ENCODE measurements at regions not wholly inside any gene's neighbourhood (a gene's known extent, or its start where the extent isn't known, plus 50 kb on each side); places are given as distances from the start of the nearest gene placed in this dataset.

DNA sequence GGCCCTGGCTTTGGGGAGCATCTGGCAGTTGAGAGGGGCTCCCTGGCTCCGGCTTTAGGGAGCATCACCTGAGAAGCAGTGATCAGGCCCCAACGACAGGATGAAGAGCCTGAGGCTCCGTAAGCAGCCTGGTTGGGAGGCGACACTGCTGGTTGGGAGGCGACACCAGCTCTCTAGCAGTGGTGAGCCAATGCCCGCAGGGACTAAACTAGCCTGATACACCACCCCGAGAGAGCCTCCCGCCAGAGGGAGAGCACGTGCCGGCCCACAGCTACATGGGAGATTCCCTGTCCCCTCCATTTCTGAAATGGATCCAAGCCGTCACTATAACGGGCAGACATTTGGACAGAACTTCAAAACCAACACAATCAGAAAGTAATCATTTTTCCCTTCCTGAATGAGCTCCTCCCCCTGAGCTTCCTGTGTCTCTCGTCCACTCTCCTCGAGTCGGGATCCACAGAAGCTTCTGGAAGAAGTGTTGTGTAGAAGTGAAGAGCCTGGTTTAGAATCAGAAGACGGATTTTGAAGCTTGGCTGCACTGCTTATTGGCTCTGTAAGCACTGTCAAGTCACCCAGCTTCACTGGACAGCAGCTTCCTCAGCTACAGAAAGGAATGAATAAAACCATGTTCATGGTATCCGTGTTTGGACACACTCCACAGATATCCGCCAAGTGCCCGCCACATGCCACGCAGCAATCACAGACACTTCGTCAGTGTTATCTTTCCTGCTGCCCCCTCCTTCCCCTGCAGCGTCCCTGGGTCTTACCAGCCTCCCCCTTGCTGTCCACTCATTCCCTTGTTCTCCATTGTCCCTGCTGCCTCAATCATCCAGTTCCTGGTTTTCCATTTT, 199.6 kb downstream of the TTLL2 start:
- no peak for DNase-seq

DNA sequence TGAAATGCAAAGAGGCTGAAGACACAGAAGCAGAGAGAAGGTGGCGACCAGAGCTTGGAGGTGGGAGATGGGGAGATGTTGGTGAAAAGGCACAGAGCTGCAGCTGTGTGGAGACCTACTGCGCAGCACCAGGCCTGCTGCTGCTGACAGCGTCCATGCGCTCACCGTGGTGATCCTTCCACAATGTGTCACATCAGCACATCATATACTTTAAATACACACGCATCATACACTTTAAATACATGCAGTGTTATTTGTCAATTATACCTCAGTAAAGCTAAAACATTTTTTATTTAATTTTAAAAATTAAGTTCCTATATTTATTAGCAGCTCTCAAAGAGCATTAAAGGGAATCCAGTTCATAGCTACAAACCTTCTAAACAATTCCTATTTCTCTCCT, 200.9 kb downstream of the TTLL2 start:
- no peak for DNase-seq

DNA sequence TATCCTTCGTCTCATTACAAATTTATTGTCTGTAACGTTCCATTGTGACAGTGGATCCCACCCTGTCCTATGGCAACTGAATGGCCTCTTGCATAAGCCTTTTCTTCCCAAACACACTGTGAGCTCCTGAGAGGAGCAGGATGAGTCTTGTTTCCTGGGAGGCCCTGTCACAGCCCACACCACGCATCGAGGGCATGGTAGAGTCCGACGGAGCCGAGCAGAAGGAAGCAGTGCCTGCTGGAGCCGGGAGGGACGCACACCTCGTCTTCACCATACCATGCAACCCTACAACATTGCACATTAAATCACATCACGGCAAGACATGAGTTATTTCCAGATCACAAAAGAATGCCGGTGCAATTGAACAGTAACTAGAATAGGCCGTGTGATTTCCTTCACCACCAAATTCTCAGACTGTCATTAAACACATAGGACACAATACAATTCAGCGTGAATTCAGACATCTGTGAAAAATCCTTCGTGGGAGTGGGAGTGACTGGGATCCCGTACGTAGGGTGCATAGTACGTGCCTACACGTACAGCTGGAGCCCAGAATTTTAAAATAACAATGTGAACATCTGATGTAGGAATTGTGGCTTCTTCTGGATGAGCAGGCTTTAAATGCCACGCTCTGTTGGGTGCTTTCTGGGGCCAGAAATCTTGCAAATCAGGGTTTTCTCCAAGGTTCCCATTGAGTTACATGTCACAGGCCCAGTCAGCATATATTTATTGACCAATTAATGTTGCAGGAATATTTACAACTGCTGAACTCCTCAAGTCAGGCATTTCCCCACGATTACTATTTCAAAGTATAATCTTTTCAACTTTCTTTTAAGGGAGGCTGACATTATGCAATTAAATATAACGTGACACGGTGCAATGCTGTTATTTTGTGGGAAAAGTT, 201.8 kb downstream of the TTLL2 start:
- DNase-seq, result no peak

DNA sequence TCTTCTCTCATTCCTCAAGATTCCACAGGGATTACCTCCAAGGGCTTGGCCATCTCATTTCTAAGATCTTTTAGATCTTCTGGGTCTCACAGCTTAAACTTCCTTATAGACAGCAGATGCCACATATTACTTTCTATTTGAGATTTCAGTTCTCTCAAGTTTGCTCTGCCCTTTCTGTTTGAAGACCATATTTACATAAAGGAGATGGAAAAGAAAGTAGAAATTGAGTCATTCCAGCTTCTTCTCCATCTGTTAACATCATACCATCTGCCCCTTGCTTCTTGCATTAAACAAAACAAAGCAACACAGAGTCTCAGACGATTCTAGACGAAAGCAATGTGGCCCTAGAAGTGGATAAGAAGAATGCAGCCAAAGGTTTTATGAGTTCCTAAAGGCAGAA, 203.4 kb downstream of the TTLL2 start:
- DNase-seq, result no peak

DNA sequence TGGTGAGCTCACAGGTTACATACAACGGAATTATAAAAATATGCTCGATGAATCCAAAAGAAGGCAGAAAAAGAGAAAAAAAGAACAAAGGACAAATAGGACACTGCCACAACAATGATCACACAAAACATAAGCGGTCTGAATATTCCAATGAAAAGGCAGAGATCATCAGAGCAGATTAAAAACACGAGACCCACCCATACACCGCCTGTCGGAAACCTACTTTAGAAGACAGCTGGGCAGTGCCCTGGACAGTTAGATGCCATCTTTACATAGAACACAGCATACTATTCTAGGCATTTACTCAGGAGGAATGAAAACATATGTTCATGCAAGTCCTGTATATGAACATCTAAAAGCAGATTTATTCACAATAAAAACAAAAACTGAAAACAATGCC, 204.1 kb downstream of the TTLL2 start:
- no peak for DNase-seq

DNA sequence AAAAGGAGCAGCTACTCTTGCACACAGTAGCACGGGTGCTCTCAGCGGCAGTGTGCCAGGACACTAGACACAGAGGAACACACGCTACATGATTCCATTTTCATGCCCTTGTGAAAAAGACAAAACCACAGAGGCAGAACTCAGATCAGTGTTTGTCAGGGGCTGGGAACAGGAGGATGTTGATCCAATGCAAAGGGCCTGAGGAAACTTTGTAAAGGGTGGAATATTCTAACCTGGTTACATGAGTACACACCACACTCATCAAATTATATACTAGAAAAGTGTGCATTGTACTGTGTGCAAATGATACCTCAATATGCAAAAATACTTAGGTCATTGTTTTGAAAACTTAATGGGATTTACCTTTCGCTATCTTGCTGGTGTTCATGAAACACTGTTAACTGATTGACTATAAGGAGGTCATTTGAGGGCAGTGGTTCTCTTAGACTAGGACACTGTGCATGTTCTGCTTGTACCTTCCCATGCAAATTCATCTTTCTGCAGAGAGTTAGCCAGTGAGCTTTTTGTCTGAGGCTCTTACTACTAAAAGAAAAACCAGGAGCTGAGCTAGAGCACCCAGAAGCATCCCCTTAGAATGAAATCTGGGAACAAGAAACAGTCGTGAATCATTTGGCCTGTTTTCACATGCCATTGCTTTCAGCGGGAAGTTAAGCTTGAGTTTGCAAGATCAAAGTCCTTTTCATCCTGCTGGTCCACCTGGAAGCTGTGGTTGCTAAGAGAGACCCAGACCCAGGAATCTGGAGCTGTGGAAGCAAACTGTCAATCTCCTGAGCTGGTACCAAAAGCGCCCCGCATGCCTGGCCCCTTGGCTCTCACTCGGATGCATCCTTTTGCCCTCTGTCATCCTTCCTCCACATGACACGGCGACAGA, 204.8 kb downstream of the TTLL2 start:
- no peak for DNase-seq

DNA sequence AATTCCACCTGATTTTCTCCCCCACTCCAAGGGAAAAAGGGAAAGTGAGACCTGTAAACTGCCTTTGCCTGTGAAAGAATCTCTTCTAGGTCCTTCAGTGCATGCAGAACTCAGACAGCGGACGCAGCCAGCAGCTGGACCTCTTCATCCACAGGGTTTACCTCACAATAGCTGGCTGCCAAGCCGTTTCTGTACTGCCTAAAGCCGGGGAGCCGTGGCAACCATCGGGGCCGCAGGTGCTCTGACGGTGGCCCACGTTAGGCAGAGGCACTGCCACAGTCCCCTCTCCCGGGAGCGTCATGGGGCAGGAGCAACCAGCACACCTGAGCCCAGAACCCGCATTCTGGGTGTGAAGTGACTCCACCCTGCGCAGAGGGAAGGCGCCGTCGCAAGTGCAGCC, 206.1 kb downstream of the TTLL2 start:
- no peak for DNase-seq

DNA sequence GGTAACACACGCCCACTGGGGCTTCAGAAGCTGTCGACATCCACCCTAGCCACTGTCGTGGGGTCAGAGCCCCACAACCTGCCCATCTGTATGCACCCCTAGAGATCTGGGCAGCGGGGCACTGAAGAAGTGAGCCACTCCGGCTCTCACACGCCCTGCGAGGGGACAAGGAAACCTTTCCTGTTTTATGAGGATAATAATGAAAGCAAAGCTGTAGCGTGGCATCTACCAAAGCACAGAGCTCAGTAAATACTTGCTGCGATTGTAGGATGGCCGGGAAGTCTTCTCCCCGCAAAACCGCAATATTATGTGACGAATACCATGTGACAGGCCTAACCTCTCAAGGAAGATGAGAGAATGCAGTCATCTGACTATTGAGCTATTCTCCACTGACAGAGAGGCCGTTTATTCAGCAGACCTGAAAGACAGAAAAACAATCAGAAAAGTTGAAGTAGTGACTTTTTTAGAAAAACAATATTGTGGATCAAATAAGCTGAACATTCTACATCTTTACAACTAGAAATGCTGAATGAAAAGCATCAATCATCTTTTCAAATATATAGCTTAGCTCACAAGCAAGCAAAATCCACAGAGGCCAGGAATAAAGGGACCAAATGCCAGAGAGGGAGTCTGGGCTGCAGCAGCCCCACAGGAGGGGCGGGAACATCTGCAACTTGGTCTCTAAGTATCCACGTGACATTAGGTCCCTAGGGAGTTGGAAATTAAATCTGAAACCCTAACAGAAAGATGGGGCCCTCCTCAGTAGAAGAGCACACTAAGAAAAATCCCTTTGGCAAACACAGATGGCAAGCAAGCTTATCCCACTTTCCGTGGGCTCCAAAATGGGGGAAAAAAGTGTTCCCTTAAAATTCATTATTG, 207.8 kb downstream of the TTLL2 start:
- no peak for DNase-seq

DNA sequence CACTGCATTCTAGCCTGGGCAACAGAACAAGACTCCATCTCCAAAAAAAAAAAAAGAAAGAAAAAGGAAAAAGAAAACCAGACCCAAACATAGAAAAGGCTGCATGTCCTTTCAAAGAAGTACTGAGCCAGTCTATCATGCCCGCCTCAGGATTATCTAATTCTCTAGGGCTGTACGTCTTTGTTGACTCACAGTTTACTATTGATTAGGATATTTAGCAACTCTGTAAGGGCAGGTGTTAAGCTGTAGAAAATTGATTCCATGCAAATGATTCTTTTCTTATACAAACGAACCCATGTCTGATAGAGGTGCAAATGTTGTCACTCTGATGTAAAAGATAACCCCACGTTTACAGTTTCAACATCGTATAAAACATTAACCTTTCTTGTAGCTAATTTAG, 209.0 kb downstream of the TTLL2 start:
- no peak for DNase-seq

DNA sequence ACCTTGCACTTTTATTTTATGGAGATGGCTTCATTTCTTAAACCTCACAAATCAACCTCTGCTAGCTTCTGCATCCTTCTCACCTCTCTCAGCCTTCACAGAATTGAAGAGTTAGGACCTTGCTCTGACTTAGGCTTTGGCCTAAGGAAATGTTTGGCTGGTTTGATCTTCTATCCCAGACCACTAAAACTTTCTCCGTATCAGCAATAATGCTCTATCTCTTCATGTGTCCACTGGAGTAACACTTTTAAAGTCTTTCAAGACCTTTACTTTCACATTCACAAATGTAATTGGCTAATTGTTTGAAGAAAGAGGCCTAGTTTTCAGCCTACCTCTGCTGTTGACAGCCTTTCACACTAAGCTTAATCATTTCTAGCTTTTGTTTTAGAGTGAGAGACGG, 212.9 kb downstream of the TTLL2 start:
- no peak for DNase-seq

DNA sequence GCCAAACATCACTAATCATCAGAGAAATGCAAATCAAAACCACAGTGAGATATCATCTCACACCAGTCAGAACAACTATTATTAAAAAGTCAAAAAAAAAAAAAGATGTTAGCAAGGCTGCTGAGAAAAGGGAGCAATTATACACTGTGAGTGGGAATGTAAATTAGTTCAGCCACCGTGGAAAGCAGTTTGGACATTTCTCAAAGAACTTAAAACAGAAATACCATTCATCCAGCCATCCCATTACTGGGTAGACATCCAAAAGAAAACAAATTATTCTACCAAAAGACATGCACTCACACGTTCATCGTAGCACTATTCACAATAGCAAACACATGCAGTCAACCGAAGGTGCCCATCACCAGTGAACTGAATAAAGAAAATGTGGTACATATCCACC, 213.9 kb downstream of the TTLL2 start:
- no peak for DNase-seq

DNA sequence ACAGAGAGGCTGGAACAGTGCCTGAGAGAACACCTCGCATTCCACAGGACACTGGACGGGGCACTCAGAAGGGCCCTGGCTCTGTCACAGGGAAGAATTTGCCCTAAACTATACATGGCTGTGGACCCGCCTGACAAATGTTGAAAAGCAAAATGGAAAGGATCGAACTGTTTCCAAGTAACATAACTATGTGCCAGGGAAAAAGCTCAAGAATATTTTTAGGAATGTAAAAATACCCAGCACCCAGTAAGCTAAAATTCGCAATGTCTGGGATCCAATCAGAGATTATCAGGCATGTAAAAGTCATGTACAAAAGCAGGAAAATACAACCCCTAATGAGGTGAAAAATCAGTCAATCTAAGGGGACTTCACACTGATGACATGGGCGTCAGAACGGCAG, 215.9 kb downstream of the TTLL2 start:
- no peak for DNase-seq

DNA sequence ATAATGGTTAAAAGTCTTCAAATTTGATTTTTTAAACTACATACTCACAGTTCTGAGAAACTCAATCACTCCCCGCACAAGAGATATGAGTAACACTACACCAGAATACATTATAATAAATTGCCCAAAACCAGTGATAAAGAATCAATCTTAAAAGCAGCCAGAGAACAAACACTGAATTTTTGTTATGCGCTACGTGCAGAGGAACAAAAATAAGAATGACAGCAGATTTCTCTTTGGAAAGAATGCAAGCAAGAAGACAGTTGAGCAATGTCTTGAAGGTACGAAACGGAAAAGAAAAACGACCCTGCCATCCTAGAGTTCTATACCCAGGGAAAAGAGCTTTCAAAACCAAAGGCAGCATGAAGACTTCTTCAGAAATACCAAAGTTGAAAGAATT, 216.7 kb downstream of the TTLL2 start:
- DNase-seq, result no peak

DNA sequence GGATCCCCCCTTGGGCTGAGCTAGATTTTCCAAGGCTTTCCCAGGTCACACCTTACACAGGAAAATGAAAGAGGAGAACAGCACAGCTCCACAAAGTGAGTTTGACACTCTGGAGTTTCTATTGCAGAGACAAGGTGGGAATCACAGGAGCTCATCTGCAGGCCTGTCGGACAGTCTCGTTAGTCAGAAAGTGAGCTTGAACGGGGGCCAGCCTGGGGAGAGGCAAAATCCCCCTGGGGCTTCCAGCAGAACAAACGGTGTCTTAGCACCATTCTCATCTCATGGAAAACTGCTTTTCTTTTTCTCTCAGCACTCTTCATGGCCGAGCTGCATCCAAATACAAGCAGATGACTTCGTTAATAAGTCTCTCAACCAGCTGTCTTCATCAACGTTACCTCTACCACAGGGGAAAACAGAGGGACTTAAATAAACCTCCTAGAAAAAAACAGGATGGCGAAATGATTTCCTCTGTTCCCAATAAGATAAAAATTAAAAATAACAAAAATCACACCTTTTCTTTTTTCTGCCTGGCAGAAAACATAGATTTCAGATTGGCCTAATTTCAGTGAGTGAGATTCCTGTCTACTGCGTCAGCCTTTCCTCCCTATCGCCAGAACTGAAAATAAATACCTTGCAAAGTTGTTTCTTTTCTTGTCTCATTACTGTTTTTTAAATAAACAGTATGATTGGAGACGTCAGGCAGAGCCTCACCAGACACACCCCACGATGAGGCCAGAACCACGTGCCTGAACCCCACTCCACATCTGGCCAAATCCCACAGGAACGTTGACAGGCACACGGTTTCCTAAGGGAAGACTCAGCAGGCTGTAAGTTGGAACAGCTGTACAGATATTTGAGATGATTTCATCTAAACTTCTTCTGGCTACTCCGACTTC, 219.0 kb downstream of the TTLL2 start:
- DNase-seq, result no peak

DNA sequence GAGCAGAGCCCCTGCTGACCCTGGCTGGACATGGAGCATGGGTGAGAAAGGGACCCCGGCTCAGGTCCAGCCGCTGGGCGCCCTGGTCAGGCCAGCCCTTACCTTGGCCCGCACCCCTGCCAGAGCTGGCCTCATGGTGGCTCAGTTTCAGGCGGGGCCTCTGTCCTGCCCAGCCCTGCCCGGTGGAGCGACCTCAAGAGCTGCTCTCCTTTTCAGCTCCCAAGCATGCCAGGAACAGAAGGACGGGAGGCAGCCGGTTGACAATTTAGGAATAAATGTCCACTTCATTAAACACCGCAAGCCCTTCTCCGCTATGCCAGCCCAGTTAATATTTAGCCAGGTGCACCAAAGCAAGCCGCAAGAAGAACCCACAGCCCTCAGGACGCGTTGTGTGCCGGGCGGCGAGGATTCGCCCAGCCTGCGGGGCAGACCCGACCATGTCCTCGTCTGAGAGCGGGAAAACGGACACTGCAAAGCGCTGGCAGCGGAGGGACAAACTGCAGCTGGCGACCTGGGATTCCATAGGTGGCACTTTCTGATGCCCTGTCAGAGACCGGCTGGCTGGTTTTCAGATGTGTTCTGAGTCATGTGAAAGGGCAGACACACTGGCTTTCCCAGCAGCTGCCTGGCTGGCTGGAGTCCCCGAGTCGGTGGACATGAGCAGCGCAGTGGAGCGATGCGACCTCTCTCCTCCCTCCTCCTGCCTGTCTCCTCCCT, 221.9 kb downstream of the TTLL2 start:
- DNase-seq, result no peak

DNA sequence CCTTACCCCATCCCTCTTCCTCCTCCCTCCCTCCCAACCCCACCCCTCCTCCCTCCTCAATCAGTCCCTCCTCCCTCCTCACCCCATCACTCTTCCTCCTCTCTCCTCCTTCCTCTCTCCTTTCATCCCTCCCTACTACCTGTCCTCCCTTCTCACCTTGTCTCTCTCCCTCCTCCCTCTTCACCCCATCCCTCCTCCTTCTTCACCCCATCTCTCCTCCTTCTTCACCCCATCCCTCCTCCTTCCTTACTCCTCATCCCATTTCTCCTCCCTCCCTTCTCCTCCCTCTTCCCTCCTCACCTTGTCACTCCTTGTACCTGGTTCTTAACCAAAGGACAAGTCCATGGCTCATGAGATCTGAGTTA, 222.4 kb downstream of the TTLL2 start:
- no peak for DNase-seq

DNA sequence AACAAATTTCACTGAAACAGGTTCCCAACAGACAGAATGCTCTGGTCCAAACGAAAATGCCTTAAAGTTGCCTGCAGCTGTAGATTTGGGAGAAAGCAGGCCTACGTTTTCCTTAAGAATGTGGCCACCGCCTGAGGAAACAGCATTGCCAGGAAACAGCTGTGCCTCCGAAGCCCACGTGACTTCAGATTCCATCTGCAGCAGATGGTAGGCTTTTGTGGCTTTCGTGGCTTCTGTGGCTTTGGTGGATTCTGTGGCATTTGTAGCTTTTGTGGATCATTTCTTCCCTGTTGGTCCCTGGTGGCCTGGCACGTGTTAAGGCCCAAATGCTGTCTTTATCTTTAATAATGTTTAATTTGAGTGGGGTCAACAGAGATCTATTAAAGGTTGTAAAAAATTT, 222.9 kb downstream of the TTLL2 start:
- DNase-seq, result no peak

DNA sequence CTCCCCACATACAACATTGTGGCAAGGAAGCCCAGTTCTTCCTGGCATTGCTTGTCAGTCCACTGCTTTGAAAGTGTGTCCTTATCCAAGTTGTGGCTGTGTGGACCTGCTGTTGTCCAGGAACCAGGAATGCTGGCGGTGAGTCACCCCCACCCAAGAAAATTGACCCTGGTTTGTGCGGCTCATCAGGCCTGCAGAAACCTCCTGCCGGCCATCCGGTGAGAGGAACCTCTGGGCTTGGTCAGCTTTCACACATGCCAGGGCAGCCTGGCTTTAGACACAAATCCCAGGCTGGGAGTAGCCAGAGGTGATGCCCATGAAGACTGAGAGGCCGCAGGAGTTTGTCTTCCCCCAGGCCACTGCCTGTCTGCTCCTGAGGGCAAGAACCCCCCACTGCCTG, 223.6 kb downstream of the TTLL2 start:
- DNase-seq, result no peak

DNA sequence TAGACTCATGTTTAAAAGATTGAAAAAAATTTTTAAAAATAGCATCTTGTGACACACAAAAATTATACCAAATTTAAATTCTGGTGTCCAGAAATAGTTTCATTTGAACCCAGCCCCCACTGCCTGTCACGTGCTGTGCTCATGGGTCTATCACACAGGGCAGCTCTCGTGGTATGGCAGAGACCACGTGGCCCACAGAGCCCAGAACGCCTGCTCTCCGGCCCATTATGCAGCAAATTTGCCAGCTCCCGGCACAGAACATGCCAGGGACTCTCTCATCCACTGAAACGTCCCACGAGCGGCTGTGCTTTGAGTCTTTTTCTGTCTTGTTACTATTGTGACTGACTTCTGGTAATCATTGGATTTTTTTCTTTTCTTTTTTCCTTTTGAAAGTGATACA, 224.3 kb downstream of the TTLL2 start:
- no peak for DNase-seq

DNA sequence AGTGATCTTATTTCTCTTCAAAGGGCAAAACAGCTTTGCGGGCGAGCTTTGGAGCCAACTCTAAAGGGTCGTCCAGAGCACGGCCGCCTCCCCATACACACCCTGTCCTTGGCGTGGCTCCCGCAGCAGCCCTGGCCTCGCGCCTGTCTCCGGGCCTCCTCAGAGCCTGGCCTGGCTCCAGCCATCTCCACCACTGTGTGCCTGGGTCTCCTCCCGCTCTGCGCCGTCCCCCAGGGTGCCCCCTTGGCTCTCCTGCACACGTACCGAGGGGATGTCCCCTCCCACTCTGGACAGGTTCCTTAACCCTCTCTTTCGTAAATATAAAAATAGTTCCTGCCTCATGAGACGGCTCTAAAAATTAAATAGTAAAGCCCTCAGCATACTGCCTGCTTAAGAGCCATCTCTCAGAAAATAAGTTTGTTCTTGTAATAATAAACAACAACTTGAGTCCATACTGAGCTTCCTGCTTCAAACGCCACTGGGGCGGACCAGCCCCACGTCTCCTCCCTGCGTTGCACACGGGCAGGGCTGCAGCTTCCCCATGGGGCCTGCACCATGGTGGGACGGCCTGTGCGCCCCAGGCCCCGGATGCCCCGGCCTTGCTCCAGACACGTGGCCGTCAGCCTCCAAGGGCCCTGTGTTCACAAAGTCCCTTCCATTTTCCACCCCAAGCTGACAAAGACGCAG, 226.2 kb downstream of the TTLL2 start:
- no peak for DNase-seq
